NCI-H226 (cell line): ENCODE measurements at regions not wholly inside any gene's neighbourhood (a gene's known extent, or its start where the extent isn't known, plus 50 kb on each side); places are given as distances from the start of the nearest gene placed in this dataset.
"Not testable (repeated sequence)": the region's sequence is repeated elsewhere in the genome, so short reads cannot be mapped to it uniquely, and the experiment has no call there.

Experiments used
- DNase-seq: peaks from one replicate; pipeline ENCODE4 v3.0.0-alpha.2; 2015

- DNase-seq: not testable (repeated sequence)
Measured at GRCh38 chr18:46229641-46230040, 125.5 kb downstream of the HAUS1 start.

GRCh38 chr18:46236156-46236555 lies 132.0 kb downstream of the HAUS1 start:
- DNase-seq: no peak

GRCh38 chr18:46237891-46238290 lies 133.7 kb downstream of the HAUS1 start:
- no peak for DNase-seq

GRCh38 chr18:46239549-46239948 lies 135.4 kb downstream of the HAUS1 start:
- no peak for DNase-seq

GRCh38 chr18:46239998-46240397 lies 135.8 kb downstream of the HAUS1 start:
- no peak for DNase-seq

- not testable (repeated sequence) for DNase-seq
Measured at GRCh38 chr18:46241393-46241792, 137.2 kb downstream of the HAUS1 start.

GRCh38 chr18:46242183-46242582 lies 138.0 kb downstream of the HAUS1 start:
- no peak for DNase-seq

GRCh38 chr18:46243095-46243494 lies 138.9 kb downstream of the HAUS1 start:
- DNase-seq: no peak

GRCh38 chr18:46243673-46244072 lies 139.5 kb downstream of the HAUS1 start:
- DNase-seq: no peak

- DNase-seq: no peak
Measured at GRCh38 chr18:46246101-46246500, 141.9 kb downstream of the HAUS1 start.

GRCh38 chr18:46247942-46248341 lies 143.8 kb downstream of the HAUS1 start:
- DNase-seq: no peak

GRCh38 chr18:46250084-46250811 lies 146.1 kb downstream of the HAUS1 start:
- DNase-seq: peak; percentile 60

- no peak for DNase-seq
Measured at GRCh38 chr18:46250812-46251173, 146.6 kb downstream of the HAUS1 start.

- no peak for DNase-seq
Measured at GRCh38 chr18:46252759-46253158, 148.6 kb downstream of the HAUS1 start.

- DNase-seq: peak; percentile 19
Measured at GRCh38 chr18:46253498-46253897, 149.3 kb downstream of the HAUS1 start.

- no peak for DNase-seq
Measured at GRCh38 chr18:46256078-46256477, 151.9 kb downstream of the HAUS1 start.

- DNase-seq: no peak
Measured at GRCh38 chr18:46257366-46257765, 153.2 kb downstream of the HAUS1 start.

GRCh38 chr18:46260016-46260878 lies 156.1 kb downstream of the HAUS1 start:
- peak; percentile 11 for DNase-seq

- DNase-seq: no peak
Measured at GRCh38 chr18:46260879-46261143, 156.6 kb downstream of the HAUS1 start.

- DNase-seq: no peak
Measured at GRCh38 chr18:46261799-46262198, 157.6 kb downstream of the HAUS1 start.

- no peak for DNase-seq
Measured at GRCh38 chr18:46262856-46263255, 158.7 kb downstream of the HAUS1 start.

GRCh38 chr18:46264255-46264654 lies 160.1 kb downstream of the HAUS1 start:
- no peak for DNase-seq

- no peak for DNase-seq
Measured at GRCh38 chr18:46265196-46266156, 161.3 kb downstream of the HAUS1 start.
